Breast epithelium (tissue), 4 donors: ENCODE measurements at regions not wholly inside any gene's neighbourhood (a gene's known extent, or its start where the extent isn't known, plus 50 kb on each side); places are given as distances from the start of the nearest gene placed in this dataset.

Experiments
- DNase-seq, 2 donors: peaks; one replicate each; pipeline ENCODE4 v3.0.0-alpha.2; 2019; ENCODE audit warnings: low spot score in 2 of 2
- H3K27ac ChIP-seq, 2 donors: fragments of 200-600 bp; sonication (generic) in 1 of 2; one replicate each; pipeline ENCODE4 v1.5.1; 2016 to 2019; ENCODE audit warnings: mild to moderate bottlenecking in 1 of 2
- H3K27me3 ChIP-seq, 2 donors: fragments of 200-600 bp; sonication (generic) in 1 of 2; one replicate each; pipeline versions ENCODE4 v1.5.1 to v1.6.0; 2017 to 2019; ENCODE audit warnings: control low read depth in 1 of 2, mild to moderate bottlenecking in 1 of 2
- H3K36me3 ChIP-seq: fragments of 200-600 bp; one replicate; pipeline ENCODE4 v1.5.1; 2019
- H3K4me1 ChIP-seq, 2 donors: fragments of 200-600 bp; sonication (generic); one replicate each; pipeline ENCODE4 v1.5.1; 2016 to 2019; ENCODE audit warnings: control low read depth in 1 of 2
- H3K4me3 ChIP-seq, 3 donors: fragments of 200-600 bp; sonication (generic); 1 replicate in 2 of 3; 2 replicates in 1 of 3; pipeline ENCODE4 v1.5.1; 2016 to 2019; ENCODE audit warnings: mild to moderate bottlenecking in 3 of 3, moderate library complexity in 2 of 3
- H3K9me3 ChIP-seq, 2 donors: fragments of 200-600 bp; sonication (generic) in 1 of 2; one replicate each; pipeline ENCODE4 v1.5.1; 2016 to 2019; ENCODE audit warnings: control low read depth in 1 of 2
- CTCF ChIP-seq, 3 donors: fragments of 450-650 bp; IDR thresholded peaks; one replicate each; pipeline ENCODE4 v1.5.1; 2016 to 2017; ENCODE audit warnings: antibody characterized with exemption in 3 of 3, mild to moderate bottlenecking in 3 of 3, moderate library complexity in 3 of 3
- POLR2A ChIP-seq: fragments of 450-650 bp; IDR thresholded peaks from one replicate; pipeline ENCODE4 v1.6.1; 2016; ENCODE audit warnings: antibody characterized with exemption, mild to moderate bottlenecking, moderate library complexity
- POLR2AphosphoS5 ChIP-seq, 3 donors: sonication (generic); formaldehyde crosslinking; IDR thresholded peaks; one replicate each; pipeline ENCODE4 v1.6.1; 2017; ENCODE audit warnings: antibody characterized with exemption in 3 of 3
- intact Hi-C: fragments of 100-400 bp; cut with DNase I; formaldehyde crosslinking; loops from one replicate; pipeline ENCODE4 v1.15.1; 2023; ENCODE audit warnings: low total_unique reads

DNA sequence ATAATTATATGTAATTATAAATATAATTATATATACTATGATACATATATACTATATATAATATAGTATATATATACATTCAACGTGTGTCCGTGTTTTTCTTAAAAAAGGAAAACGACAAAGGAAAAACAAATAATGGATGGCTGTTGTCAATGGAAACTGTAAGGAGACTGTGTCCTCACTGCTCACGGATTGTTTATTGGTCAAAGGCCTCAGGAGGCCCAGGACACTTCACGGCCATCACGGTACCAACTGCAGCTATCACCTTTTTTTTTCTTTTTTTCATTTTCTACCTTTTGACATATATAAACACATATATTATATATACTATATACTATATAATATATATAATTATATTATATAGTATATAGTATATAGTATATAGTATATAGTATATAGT, 113.4 kb downstream of the SPTSSA start:
- Histone ChIP-seq H3K27me3 (no peaks in the 10 kb centered on the region), H3K4me1 (no peaks in the 10 kb centered on the region), H3K36me3 (no peaks in the 10 kb centered on the region), H3K27ac (no peak overlapping the region), H3K4me3 (no peak overlapping the region), H3K9me3 (peaks cover 0 to 9% of the 10 kb centered on the region in 2 donors)
- TF ChIP-seq POLR2AphosphoS5 (IDR thresholded peaks at IDR 0.05) (no peak), CTCF (IDR thresholded peaks at IDR 0.05) (no peak), POLR2A (no peak)
- DNase-seq, result no peak
- intact Hi-C loops, result no loop called here

- no peak for DNase-seq
- H3K27ac ChIP-seq, result no peak overlapping the region
- no peaks in the 10 kb centered on the region for H3K4me1 ChIP-seq
- H3K36me3 ChIP-seq, result no peaks in the 10 kb centered on the region
- intact Hi-C loops, result no loop called here
- peaks cover 0 to 9% of the 10 kb centered on the region in 2 donors for H3K9me3 ChIP-seq
- H3K4me3 ChIP-seq, result no peak overlapping the region
- no peaks in the 10 kb centered on the region for H3K27me3 ChIP-seq
- TF ChIP-seq POLR2AphosphoS5 (IDR thresholded peaks at IDR 0.05), result no peak
- no peak for TF ChIP-seq POLR2A
- TF ChIP-seq CTCF (IDR thresholded peaks at IDR 0.05), result no peak
Measured at GRCh38 chr14:34347683-34348082, 114.4 kb downstream of the SPTSSA start.

DNA sequence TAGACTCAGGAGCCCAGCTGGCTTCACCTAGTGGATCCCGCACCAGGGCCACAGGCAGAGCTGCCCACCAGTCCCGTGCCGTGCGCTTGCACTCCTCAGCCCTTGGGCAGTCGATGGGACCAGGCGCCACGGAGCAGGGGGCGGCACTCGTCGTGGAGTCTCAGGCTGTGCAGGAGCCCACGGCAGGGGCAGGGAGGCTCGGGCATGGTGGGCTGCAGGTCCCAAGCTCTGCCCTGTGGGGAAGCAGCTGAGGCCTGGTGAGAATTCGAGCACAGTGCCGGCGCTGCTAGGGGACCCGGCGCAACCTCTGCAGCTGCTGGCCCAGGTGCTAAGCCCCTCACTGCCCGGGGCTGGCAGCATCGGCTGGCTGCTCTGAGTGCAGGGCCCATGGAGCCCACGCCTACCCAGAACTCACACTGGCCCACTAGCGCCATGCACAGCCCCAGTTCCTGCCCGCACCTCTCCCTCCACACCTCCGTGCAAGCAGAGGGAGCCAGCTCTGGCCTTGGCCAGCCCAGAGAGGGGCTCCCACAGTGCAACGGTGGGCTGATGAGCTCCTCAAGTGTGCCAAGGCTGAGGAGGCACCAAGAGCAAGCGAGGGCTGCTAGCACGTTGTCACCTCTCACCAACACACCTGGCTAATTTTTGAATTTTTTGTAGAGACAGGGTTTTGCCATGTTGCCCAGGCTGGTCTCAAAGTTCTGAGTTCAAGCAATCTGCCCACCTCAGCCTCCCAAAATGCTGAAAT, 116.1 kb downstream of the SPTSSA start:
- intact Hi-C loops, result no loop called here
- Histone ChIP-seq H3K27me3 (no peaks in the 10 kb centered on the region), H3K9me3 (peaks cover 0 to 9% of the 10 kb centered on the region in 2 donors), H3K4me3 (no peak overlapping the region), H3K36me3 (no peaks in the 10 kb centered on the region), H3K27ac (no peak overlapping the region), H3K4me1 (no peaks in the 10 kb centered on the region)
- DNase-seq, result no peak
- TF ChIP-seq POLR2A (no peak), CTCF (IDR thresholded peaks at IDR 0.05) (no peak), POLR2AphosphoS5 (IDR thresholded peaks at IDR 0.05) (no peak)

DNA sequence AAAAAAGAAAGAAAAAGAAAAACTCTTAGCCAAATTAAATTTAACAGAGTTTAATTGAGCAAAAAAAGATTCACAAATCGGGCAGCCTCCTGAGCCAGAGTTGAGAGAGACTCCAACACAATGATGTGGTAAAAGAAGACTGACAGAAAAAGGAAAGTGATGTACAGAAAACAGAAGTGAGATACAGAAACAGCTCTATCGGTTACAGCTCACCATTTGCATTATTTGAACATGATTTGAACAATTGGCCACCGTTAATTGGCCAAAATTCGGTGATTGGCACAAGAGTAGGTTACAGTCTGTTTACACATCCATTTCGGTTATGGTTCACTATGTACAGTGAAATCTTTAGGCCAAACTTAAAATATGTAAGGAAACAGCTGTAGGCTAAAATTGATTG, 117.7 kb downstream of the SPTSSA start:
- TF ChIP-seq POLR2A (no peak), CTCF (IDR thresholded peaks at IDR 0.05) (no peak), POLR2AphosphoS5 (IDR thresholded peaks at IDR 0.05) (no peak)
- intact Hi-C loops, result no loop called here

DNA sequence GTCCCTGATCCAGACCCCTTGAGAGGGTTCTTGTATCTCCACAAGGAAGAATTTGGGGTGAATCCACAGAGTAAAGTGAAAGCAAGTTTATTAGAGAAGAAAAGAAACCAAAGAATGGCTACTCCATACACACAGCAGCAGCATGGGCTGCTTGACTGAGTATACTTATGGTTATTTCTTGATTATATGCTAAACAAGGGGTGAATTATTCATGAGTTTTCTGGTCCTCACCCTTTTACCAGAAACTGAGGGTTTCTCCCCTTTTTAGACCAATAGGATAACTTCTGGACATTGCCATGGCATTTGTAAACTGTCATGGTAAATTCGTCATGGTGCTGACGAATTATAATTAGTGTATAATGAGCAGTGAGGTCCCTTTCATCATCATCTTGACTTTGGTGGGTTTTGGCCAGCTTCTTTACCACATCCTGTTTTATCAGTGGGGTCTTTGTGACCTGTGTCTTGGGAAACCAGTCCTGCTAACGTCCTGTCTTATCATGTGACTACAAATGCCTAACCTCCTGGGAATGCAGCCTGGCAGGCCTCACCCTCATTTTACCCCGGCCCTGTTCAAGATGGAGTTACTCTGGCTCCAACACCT, 121.9 kb downstream of the SPTSSA start:
- DNase-seq, result no peak
- no peaks in the 10 kb centered on the region for H3K9me3 ChIP-seq
- H3K4me1 ChIP-seq, result no peaks in the 10 kb centered on the region
- intact Hi-C loops, result no loop called here
- no peak overlapping the region for H3K4me3 ChIP-seq
- no peaks in the 10 kb centered on the region for H3K36me3 ChIP-seq
- TF ChIP-seq POLR2AphosphoS5 (IDR thresholded peaks at IDR 0.05) (no peak), CTCF (IDR thresholded peaks at IDR 0.05) (no peak), POLR2A (no peak)
- H3K27ac ChIP-seq, result no peak overlapping the region
- no peaks in the 10 kb centered on the region for H3K27me3 ChIP-seq

More for the DNA sequence above, 117.7 kb downstream of the SPTSSA start:
- Histone ChIP-seq H3K27me3 (no peaks in the 10 kb centered on the region), H3K4me3 (no peak overlapping the region), H3K36me3 (no peaks in the 10 kb centered on the region), H3K9me3 (peaks cover 0 to 9% of the 10 kb centered on the region in 2 donors), H3K4me1 (no peaks in the 10 kb centered on the region), H3K27ac (no peak overlapping the region)
- no peak for DNase-seq
